Inflammatory macrophage treated with lipopolysaccharide for 4 hours (primary cell): ENCODE measurements at regions not wholly inside any gene's neighbourhood (a gene's known extent, or its start where the extent isn't known, plus 50 kb on each side); places are given as distances from the start of the nearest gene placed in this dataset.

Experiments
- DNase-seq: peaks from one replicate; pipeline ENCODE4 v3.0.0-alpha.2; 2020

DNA sequence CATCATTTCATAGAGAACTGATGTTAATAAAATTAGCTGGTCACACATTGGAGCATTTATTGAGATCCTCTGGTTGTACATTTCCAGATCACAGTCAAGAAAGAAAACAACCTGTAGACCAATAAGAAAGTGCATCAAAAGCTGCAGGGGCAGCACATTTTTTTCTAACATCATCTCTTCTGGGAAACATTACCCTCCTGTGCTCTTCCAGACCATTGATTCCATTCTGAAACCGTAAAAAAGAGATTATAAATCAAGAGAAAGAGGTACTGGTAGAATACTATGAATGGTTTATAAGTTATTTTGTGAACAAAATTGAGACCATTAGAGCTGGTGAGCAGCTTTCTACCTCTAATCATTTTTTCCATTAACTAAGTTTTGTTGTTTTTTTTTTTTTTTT lies 1548.2 kb upstream of the CELF4 start:
- DNase-seq: no peak

- DNase-seq: no peak
Observed at GRCh38 chr18:39105104-39105503, 1539.5 kb upstream of the CELF4 start.

DNA sequence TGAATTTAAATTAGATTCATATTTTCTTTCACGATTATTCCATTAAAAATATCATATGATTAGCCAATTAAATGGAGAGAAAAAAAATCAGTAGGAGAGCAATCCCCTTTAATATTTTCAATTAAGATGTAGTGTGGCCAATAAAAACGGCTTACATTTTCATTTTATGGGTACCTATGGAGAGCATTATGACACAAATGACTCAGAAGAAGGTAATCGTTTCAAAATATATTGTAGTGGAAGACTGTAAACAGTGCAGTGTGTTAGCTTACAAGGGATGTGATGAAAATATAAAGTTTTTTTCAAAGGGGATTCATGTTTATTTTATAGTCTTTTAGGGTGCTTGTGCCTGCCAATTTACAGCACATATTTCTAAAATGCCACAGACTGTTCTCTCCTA lies 1507.4 kb upstream of the CELF4 start:
- no peak for DNase-seq

DNA sequence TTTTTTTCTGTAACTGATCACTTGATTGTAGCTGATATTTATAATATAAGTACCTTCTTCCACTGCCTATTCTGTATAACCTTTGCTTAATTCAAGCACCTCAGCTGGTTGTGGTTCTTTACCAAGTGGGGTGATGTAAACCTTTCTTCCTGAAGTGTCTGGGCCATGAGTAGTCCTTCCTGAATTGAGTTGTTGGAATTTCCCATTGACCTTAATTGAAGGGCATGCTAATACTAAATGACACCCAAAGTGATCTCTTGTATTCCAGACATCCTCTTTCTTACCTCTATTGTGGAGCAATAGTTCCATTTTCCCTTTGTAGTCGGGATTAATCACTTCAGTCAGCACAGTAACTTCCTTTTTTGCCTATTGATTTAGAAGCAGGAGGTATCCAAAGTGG lies 1496.8 kb upstream of the CELF4 start:
- no peak for DNase-seq

DNA sequence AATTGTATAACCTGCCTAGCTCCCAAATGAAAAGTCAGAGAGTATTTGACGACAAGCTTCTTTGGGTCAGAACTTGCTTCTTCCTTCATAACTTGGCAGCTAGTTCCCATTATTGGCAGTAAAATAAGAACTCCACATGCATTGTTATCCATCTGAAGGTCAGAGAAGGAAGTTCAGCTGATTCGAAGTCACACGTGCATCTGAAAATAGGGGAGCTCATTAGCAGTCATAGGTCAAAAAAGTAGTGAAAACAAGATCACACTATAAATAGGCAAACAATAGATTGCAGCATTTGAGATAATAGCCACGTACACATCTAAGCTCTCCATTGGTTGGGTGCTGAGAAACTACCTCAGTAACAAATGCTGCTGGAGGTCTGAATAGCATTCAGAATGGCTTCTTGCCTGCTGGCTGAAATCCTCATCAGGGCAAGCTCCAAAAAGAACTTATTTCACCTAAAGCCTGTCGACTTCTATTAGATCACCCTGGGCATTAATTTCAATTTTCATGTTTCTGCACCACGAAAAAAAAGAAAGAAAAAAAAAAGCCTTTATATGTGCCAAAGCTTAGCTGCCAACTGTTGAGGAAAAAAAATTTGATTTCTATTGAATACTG lies 1492.9 kb upstream of the CELF4 start:
- no peak for DNase-seq

DNA sequence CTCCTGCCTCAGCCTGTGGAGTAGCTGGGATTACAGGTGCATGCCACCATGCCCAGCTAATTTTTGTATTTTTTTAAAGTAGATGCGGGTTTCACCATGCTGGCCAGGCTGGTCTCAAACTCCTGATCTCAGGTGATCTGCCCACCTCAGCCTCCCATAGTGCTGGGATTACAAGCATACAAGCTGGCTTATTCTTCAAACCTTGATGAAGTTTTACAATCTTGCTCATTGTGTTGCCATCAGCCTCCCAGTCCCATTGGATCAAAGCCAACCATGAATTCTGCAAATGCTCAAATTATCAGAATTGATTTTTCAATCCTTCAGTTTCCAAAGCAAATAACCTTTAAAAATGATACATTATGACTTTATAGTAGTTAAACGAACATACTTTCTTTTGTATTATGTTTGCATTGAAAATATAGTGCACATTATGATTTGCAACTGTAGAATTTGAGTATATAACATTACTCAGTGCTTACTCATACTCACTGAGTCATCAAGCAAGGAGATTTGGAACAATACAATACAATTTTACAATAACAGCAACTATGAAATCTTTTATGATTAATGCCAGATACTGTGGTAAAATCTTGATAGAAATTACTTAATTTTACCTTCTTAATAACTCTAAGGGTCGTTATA lies 1491.9 kb upstream of the CELF4 start:
- DNase-seq: no peak

DNA sequence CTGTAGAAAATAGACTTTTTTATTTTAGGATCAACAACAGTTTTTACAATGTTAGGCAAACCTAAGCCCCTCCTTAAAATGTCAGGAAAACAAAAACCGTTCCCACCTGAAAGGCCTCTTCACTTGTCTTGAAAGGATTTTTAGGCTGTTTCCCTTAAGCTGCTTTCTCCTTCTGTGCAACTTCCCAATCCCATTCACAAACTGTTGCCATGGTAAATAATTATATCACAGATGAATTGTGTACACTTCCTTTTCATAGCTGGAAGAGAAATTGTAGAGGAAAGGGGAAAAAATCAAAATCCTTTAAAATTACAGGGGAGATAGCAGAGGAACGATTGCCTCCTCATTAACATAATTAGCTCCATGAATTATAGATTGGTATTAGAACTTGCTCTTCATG lies 1488.0 kb upstream of the CELF4 start:
- DNase-seq: no peak

- no peak for DNase-seq
Observed at GRCh38 chr18:39051013-39051412, 1485.4 kb upstream of the CELF4 start.

GRCh38 chr18:39039813-39040212 lies 1474.2 kb upstream of the CELF4 start:
- no peak for DNase-seq

GRCh38 chr18:39037925-39038324 lies 1472.3 kb upstream of the CELF4 start:
- no peak for DNase-seq

DNA sequence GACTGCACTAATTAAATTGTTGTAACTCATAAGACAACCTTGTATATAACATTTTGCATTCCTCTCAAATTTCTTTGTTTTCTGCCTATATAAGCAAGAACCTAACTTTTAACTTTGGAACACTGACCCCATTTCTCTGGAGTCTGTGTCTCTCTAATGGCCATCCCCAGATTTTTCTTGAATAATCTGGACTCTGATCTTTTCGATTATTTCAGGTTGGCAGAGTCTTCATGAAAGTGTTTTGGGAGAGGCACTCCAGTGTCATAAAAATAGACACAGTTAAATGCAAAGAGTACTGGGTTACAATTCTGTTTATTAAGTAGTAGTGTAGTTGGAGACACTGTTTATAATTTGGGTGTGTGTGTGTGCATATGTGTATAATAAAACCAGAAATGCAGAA lies 1467.7 kb upstream of the CELF4 start:
- DNase-seq: no peak

- no peak for DNase-seq
Observed at GRCh38 chr18:39031647-39032046, 1466.0 kb upstream of the CELF4 start.

- DNase-seq: no peak
Observed at GRCh38 chr18:39030124-39030655, 1464.6 kb upstream of the CELF4 start.

- no peak for DNase-seq
Observed at GRCh38 chr18:39025531-39025930, 1459.9 kb upstream of the CELF4 start.

- no peak for DNase-seq
Observed at GRCh38 chr18:39019989-39020388, 1454.4 kb upstream of the CELF4 start.

DNA sequence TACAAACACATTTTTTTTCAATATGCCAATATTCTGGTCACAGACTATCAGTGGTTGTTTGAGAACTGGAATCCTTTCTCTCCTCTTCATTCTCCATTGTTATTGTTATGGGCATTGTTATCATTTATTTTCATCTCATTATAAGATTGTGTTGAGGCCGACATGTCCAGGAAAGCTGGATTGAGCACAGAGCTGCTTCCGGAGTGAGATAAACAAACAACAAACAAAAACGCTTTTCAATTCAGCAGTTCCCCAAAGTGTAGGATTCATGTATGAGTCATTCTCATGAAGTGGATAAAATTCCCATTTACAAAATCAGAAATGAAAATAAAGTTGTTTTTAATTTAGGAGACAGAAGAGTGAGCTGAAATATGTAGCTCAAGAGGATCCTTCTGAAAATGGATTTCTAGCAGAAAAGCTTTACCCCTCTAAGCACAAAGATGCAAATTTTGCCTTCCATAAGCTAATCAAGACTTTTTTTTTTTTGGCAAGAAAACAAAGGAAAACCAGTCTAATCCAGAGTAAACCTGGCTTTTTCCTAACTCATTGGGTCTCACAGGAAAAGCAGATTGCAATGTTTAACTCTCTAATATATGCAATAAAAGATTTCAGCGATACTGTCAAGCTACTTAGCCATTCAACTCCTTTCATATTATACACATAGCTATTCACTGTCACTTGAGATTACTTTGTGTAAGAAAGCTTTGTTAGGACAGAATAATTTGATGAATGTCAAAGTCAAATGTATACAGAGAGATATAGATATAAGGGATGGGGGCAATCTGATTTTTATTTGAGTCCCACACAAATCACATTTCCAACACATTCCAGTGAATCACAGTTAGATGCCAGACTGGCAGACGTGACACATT lies 1441.7 kb upstream of the CELF4 start:
- no peak for DNase-seq

DNA sequence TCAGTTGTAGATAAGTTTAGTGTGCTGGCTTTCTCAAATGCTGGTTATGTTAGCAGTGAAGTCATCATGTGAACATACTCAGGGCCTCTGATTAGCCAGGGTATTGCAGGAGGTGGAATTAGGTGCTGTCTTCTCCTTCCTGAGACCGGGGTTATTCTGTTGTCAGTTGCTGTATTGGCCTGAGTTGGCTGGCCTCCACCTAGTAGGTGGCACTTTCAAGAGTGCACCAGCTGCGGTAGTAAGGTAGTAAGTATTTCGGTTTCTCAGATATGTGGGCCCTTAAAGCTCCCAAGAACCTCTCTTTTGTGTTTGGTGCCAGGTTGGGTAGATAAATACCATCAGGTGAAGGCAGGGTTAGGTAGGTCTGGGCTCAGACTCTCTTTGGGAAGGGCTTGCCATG lies 1430.5 kb upstream of the CELF4 start:
- no peak for DNase-seq

DNA sequence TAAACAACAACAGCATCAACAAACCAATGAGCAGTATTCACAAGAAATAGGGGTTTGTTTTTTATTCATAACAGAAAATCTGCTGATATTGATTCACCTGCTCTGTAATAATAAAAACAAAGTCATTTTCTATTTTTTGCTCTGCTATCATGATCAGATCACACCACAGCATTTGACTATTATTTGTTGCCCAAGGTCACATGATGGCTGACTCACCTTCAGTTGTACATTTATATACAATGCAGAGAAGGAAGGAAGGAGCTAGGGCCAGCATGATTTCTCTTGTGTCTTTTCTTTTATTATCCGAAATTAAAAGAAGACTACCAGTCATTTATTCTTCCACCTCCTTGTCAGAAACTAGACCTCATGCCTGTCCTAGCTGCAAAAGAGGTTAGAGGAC lies 1427.7 kb upstream of the CELF4 start:
- DNase-seq: no peak

- no peak for DNase-seq
Observed at GRCh38 chr18:38984968-38985367, 1419.4 kb upstream of the CELF4 start.

- no peak for DNase-seq
Observed at GRCh38 chr18:38982072-38982471, 1416.5 kb upstream of the CELF4 start.

GRCh38 chr18:38981389-38981788 lies 1415.8 kb upstream of the CELF4 start:
- peak; percentile 33 for DNase-seq

DNA sequence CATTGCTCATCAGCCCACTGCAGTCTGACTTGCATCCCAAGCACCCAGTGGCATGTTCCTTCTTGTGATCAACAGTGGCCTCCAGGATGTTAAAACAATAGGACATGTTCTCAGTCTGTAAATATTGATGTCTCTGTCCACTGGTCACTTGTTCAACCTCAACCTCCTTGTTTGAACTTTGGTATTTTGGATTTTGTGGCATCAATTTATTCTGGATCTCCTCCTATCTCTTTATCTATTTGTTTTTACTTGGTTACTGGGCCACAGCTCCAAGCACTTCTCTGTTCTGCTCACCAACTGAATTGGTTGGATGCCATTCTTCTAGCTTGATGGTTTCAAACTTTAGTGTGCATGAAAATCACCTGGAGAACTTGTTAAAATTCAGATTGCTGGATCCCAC lies 1414.8 kb upstream of the CELF4 start:
- DNase-seq: no peak

- DNase-seq: no peak
Observed at GRCh38 chr18:38972571-38972970, 1407.0 kb upstream of the CELF4 start.

GRCh38 chr18:38971881-38972280 lies 1406.3 kb upstream of the CELF4 start:
- DNase-seq: no peak
